MCF 10A (cell line): ENCODE measurements at regions not wholly inside any gene's neighbourhood (a gene's known extent, or its start where the extent isn't known, plus 50 kb on each side); places are given as distances from the start of the nearest gene placed in this dataset.
"Not testable (repeated sequence)": the region's sequence is repeated elsewhere in the genome, so short reads cannot be mapped to it uniquely, and the experiment has no call there.

Experiments
- BruUV-seq: library from RNA; stranded (reverse); fragments of 400-500 nt; replicated peaks from 2 replicates; lab custom pipeline; 2021; lab: Mats Ljungman, UMichigan
- CTCF ChIA-PET: fragments of 300-600 bp; sonication (Branson Sonifier 250); formaldehyde crosslinking; extraction: SDS; loops from one replicate; lab custom pipeline; 2021; ENCODE audit warnings: antibody characterized with exemption, inconsistent platforms; lab: Yijun Ruan, JAX
- POLR2A ChIA-PET: fragments of 300-600, 350-650 bp; sonication (Branson Sonifier 250); formaldehyde crosslinking; extraction: SDS; loops from one replicate; lab custom pipeline; 2020; ENCODE audit warnings: antibody characterized with exemption, inconsistent platforms; lab: Yijun Ruan, JAX
- DNase-seq: peaks from one replicate; pipeline ENCODE4 v3.0.0-alpha.2; 2018; ENCODE audit not compliant: unreplicated experiment
- H3K27ac Mint-ChIP-seq: one replicate; pipeline ENCODE4 v1.8.0; 2022; ENCODE audit warnings: mild to moderate bottlenecking, low read depth, mixed read lengths; ENCODE audit not compliant: unreplicated experiment
- H3K27me3 Mint-ChIP-seq: one replicate; pipeline ENCODE4 v1.8.0; 2022; ENCODE audit warnings: mixed read lengths; ENCODE audit not compliant: insufficient read depth, unreplicated experiment
- H3K36me3 Mint-ChIP-seq: one replicate; pipeline ENCODE4 v1.8.0; 2022; ENCODE audit warnings: mild to moderate bottlenecking, moderate library complexity, mixed read lengths; ENCODE audit not compliant: insufficient read depth, unreplicated experiment
- H3K4me1 Mint-ChIP-seq: one replicate; pipeline ENCODE4 v1.8.0; 2022; ENCODE audit warnings: mixed read lengths; ENCODE audit not compliant: insufficient read depth, unreplicated experiment
- H3K4me3 Mint-ChIP-seq: one replicate; pipeline ENCODE4 v1.8.0; 2022; ENCODE audit warnings: mild to moderate bottlenecking, moderate library complexity, mixed read lengths; ENCODE audit not compliant: unreplicated experiment
- H3K9me3 Mint-ChIP-seq: one replicate; pipeline ENCODE4 v1.8.0; 2022; ENCODE audit warnings: mixed read lengths; ENCODE audit not compliant: unreplicated experiment
- intact Hi-C: fragments of 100-400 bp; cut with micrococcal nuclease; formaldehyde crosslinking; loops from 2 replicates; pipeline ENCODE4 v1.14.1; 2022
- TF ChIP-seq, protein P1 (sequence below): fragments of 200-600 bp; IDR thresholded peaks from one replicate; pipeline ENCODE4 v1.8.0; 2022; ENCODE audit warnings: antibody characterized with exemption, mild to moderate bottlenecking; ENCODE audit not compliant: unreplicated experiment

DNA sequence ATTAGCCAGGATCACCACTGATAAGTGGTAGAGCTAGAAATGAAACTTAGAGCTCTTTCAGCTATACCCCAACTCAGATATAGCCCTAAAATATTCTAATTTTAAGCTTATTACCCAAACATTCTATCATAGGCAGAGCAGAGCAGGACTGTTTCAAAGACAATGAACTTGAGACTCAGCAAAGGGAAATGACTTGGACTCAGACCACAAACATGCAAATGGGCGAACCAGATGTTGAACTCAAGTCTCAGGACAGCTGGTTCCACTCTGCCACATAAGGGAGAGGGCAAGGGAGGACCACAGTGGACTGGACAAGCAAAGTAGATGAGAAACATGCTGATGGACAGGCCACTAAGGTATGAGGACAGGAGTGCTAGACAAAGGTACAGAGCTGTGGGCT, 315.3 kb downstream of the OMA1 start:
- Mint-ChIP-seq H3K4me3 (no peak overlapping the region), H3K9me3 (no peaks in the 10 kb centered on the region), H3K27me3 (peaks cover 18% of the 10 kb centered on the region), H3K36me3 (no peaks in the 10 kb centered on the region), H3K4me1 (no peaks in the 10 kb centered on the region), H3K27ac (no peak overlapping the region)
- CTCF ChIA-PET = no interaction called here
- TF ChIP-seq, protein P1, sequence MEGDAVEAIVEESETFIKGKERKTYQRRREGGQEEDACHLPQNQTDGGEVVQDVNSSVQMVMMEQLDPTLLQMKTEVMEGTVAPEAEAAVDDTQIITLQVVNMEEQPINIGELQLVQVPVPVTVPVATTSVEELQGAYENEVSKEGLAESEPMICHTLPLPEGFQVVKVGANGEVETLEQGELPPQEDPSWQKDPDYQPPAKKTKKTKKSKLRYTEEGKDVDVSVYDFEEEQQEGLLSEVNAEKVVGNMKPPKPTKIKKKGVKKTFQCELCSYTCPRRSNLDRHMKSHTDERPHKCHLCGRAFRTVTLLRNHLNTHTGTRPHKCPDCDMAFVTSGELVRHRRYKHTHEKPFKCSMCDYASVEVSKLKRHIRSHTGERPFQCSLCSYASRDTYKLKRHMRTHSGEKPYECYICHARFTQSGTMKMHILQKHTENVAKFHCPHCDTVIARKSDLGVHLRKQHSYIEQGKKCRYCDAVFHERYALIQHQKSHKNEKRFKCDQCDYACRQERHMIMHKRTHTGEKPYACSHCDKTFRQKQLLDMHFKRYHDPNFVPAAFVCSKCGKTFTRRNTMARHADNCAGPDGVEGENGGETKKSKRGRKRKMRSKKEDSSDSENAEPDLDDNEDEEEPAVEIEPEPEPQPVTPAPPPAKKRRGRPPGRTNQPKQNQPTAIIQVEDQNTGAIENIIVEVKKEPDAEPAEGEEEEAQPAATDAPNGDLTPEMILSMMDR = no peak
- POLR2A ChIA-PET = no interaction called here
- intact Hi-C loops = no loop called here
- no peak for DNase-seq
- BruUV-seq = no TSS peak

DNA sequence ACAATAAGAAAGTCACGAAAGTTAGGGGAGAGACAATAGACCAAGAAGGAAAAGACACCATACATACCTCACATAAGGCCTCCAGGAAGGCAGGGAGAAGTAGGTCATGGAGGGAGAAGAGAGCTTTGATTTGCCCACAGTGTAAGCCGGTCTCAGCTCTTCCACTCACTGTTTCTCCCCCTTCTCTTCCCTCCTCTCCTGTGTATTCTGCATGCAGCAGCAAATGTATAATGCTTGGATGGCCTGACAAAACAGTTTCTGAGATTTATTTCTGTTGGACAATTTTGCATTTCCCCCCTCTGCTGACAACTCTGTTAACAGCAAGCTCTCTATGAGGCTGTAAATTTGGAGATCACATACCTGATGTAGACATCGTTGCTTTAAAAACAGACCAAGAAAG, 318.9 kb downstream of the OMA1 start:
- BruUV-seq = no TSS peak
- POLR2A ChIA-PET = no interaction called here
- Mint-ChIP-seq H3K27me3 (peaks cover 12% of the 10 kb centered on the region), H3K27ac (no peak overlapping the region), H3K36me3 (no peaks in the 10 kb centered on the region), H3K9me3 (no peaks in the 10 kb centered on the region), H3K4me3 (no peak overlapping the region), H3K4me1 (no peaks in the 10 kb centered on the region)
- intact Hi-C loops = no loop called here
- DNase-seq = no peak
- CTCF ChIA-PET = no interaction called here
- TF ChIP-seq, protein P1 = no peak

DNA sequence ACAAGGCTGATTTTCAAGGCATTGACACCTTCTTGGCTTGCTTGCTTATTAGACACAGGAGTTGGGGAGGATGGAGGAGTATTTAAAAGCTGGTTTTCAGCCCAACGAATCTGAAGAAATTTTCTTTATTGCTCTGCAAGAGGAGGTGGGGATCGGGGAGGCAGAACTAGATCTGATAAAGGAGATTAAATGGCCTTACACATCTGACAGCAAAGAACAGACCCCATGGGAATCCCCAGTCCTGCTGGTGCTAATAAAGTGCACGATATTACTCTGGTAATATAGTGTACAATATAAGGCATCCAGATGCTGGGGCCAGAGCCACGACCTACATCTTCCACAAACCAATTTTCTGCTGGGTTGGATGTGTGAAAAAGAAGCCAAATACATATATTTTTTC, 323.0 kb downstream of the OMA1 start:
- Mint-ChIP-seq H3K9me3 (no peaks in the 10 kb centered on the region), H3K27me3 (peaks cover 15% of the 10 kb centered on the region), H3K27ac (no peak overlapping the region), H3K4me1 (no peaks in the 10 kb centered on the region), H3K36me3 (no peaks in the 10 kb centered on the region), H3K4me3 (no peak overlapping the region)
- DNase-seq = no peak
- CTCF ChIA-PET = no interaction called here
- intact Hi-C loops = no loop called here
- BruUV-seq = no TSS peak
- POLR2A ChIA-PET = no interaction called here
- TF ChIP-seq, protein P1 = no peak

DNA sequence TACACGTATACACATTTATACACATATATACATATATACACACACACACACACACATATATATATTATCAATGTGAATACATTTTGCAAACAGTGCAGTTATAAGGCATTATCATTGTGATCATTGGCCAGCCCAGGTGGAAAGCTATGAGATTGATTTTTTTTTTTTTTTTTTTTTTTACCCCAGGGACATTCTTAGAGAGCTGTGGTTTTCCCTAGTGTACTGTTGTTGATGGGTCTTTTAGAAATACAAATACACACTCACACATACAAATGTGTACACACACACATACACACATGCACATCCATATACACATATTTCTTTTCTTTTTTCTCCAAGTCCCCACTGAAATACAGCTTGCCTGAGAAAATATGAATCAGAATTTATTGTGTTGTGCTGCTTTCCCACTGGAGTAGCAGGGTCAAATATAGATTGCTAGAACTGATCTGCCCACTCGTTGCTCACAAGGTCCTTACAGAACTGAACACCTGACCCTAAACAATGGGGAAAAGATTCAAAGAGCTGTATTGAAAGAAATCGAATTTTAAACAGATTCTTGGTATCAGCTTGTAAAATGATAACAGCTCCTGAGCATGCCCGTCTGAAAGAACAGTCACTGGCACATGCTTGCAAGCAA, 325.6 kb downstream of the OMA1 start:
- TF ChIP-seq, protein P1 = no peak
- no TSS peak for BruUV-seq
- intact Hi-C loops = no loop called here
- Mint-ChIP-seq H3K27me3 (peaks cover 24% of the 10 kb centered on the region), H3K4me1 (no peaks in the 10 kb centered on the region), H3K27ac (no peak overlapping the region), H3K9me3 (no peaks in the 10 kb centered on the region), H3K36me3 (no peaks in the 10 kb centered on the region), H3K4me3 (no peak overlapping the region)
- DNase-seq = no peak
- ChIA-PET CTCF (interaction anchor here (0.6 to 0.7 kb wide), 2 partner anchors 254 to 487 kb away, joined by 3 to 4 read pairs; no protein-coding TSS in a partner anchor), POLR2A (no interaction called here)

- H3K4me1 Mint-ChIP-seq, POLR2A ChIA-PET, BruUV-seq, H3K9me3 Mint-ChIP-seq, intact Hi-C loops, H3K36me3 Mint-ChIP-seq, H3K27ac Mint-ChIP-seq, DNase-seq, H3K4me3 Mint-ChIP-seq: not testable (repeated sequence)
- peaks cover 24% of the 10 kb centered on the region for H3K27me3 Mint-ChIP-seq
- CTCF ChIA-PET = interaction anchor here (0.7 kb wide), 1 partner anchor 44 kb away, joined by 3 read pairs; no protein-coding TSS in a partner anchor
These were observed 330.4 kb downstream of the OMA1 start for GRCh38 chr1:58216169-58216568.
